GM21528 (cell line): ENCODE measurements at regions not wholly inside any gene's neighbourhood (a gene's known extent, or its start where the extent isn't known, plus 50 kb on each side); places are given as distances from the start of the nearest gene placed in this dataset.
A peak's percentile ranks its signal among the peaks of the same experiment; 100 is the strongest.

Source experiments
- ATAC-seq: cut with Tn5 transposase; IDR thresholded peaks from one replicate; pipeline ENCODE4 v1.9.1; 2021; ENCODE audit warnings: mild to moderate bottlenecking, moderate library complexity; ENCODE audit not compliant: unreplicated experiment, low FRiP score

- ATAC-seq = peak; percentile 98
These were observed 143.2 kb downstream of the RMI1 start for GRCh38 chr9:84123648-84124406.

- no peak for ATAC-seq
These were observed 144.4 kb downstream of the RMI1 start for GRCh38 chr9:84125046-84125445.

- no peak for ATAC-seq
These were observed 148.9 kb downstream of the RMI1 start for GRCh38 chr9:84129529-84129928.

GRCh38 chr9:84136119-84136868 lies 155.7 kb downstream of the RMI1 start:
- no peak for ATAC-seq

- no peak for ATAC-seq
These were observed 157.4 kb downstream of the RMI1 start for GRCh38 chr9:84137968-84138367.

- no peak for ATAC-seq
These were observed 157.9 kb downstream of the RMI1 start for GRCh38 chr9:84138541-84138940.

GRCh38 chr9:84139296-84140070 lies 158.9 kb downstream of the RMI1 start:
- ATAC-seq = no peak

- no peak for ATAC-seq
These were observed 160.0 kb downstream of the RMI1 start for GRCh38 chr9:84140535-84141101.

- no peak for ATAC-seq
These were observed 161.3 kb downstream of the RMI1 start for GRCh38 chr9:84141741-84142370.

- ATAC-seq = no peak
These were observed 164.4 kb downstream of the RMI1 start for GRCh38 chr9:84145031-84145430.

GRCh38 chr9:84145780-84146179 lies 165.2 kb downstream of the RMI1 start:
- no peak for ATAC-seq

- no peak for ATAC-seq
These were observed 166.5 kb downstream of the RMI1 start for GRCh38 chr9:84146893-84147710.

GRCh38 chr9:84151236-84151635 lies 170.6 kb downstream of the RMI1 start:
- no peak for ATAC-seq

- ATAC-seq = no peak
These were observed 171.0 kb downstream of the RMI1 start for GRCh38 chr9:84151640-84152039.

- ATAC-seq = no peak
These were observed 171.6 kb downstream of the RMI1 start for GRCh38 chr9:84152204-84152603.

GRCh38 chr9:84153885-84154284 lies 173.3 kb downstream of the RMI1 start:
- ATAC-seq = no peak

GRCh38 chr9:84154320-84154719 lies 173.7 kb downstream of the RMI1 start:
- no peak for ATAC-seq

GRCh38 chr9:84163052-84163650 lies 177.4 kb downstream of the SLC28A3 start:
- ATAC-seq = no peak

- ATAC-seq = no peak
These were observed 173.7 kb downstream of the SLC28A3 start for GRCh38 chr9:84166891-84167290.
